A549 (cell line): ENCODE measurements at regions not wholly inside any gene's neighbourhood (a gene's known extent, or its start where the extent isn't known, plus 50 kb on each side); places are given as distances from the start of the nearest gene placed in this dataset.

ENCODE experiments used
- CTCF ChIP-seq: fragments of >200 bp; sonication (Bioruptor Twin); formaldehyde crosslinking; IDR thresholded peaks from 3 replicates; pipeline ENCODE4 v1.5.1; 2016
- E2F6 ChIP-seq: IDR thresholded peaks from 2 replicates; pipeline ENCODE4 v1.6.1; 2012; ENCODE audit warnings: low read depth, borderline replicate concordance
- EP300 ChIP-seq, 2 experiments: fragments of >200 bp; sonication (Bioruptor Twin); formaldehyde crosslinking; IDR thresholded peaks; 2 replicates in 1 of 2; 3 replicates in 1 of 2; pipeline ENCODE4 v1.6.1; 2016 to 2017
- JUNB ChIP-seq: fragments of >200 bp; sonication (Bioruptor Twin); formaldehyde crosslinking; IDR thresholded peaks from 2 replicates; pipeline ENCODE4 v1.6.1; 2016
- MAX ChIP-seq: IDR thresholded peaks from 2 replicates; pipeline ENCODE4 v1.6.1; 2012
- NFE2L2 ChIP-seq: fragments of 150-350 bp; conservative IDR thresholded peaks from 2 replicates; pipeline ENCODE4 v1.6.1; 2014; ENCODE audit warnings: low read length
- POLR2A ChIP-seq: IDR thresholded peaks from 2 replicates; pipeline ENCODE4 v1.6.1; 2012; ENCODE audit warnings: mild to moderate bottlenecking, low read length

- no peak for TF ChIP-seq EP300 (IDR thresholded peaks at IDR 0.05)
- no peak for TF ChIP-seq E2F6
- TF ChIP-seq MAX, result no peak
- TF ChIP-seq CTCF, result no peak
- TF ChIP-seq POLR2A, result no peak
- no peak for TF ChIP-seq NFE2L2
- TF ChIP-seq JUNB, result no peak
These were observed 58.9 kb downstream of the OSR1 start for GRCh38 chr2:19299522-19299921.
